Upper lobe of left lung (tissue), 4 donors: ENCODE measurements at regions not wholly inside any gene's neighbourhood (a gene's known extent, or its start where the extent isn't known, plus 50 kb on each side); places are given as distances from the start of the nearest gene placed in this dataset.
"Not testable (repeated sequence)": the region's sequence is repeated elsewhere in the genome, so short reads cannot be mapped to it uniquely, and the experiment has no call there.

Experiments
- EP300 ChIP-seq, 4 donors: sonication (generic); formaldehyde crosslinking; IDR thresholded peaks; one replicate each; pipeline ENCODE4 v1.5.1; 2017; ENCODE audit warnings: antibody characterized with exemption in 4 of 4, control low read depth in 2 of 4
- POLR2A ChIP-seq, 4 donors: fragments of 450-650 bp; IDR thresholded peaks; one replicate each; pipeline ENCODE4 v1.5.1; 2016 to 2017; ENCODE audit warnings: antibody characterized with exemption in 4 of 4, mild to moderate bottlenecking in 2 of 4
- POLR2AphosphoS5 ChIP-seq, 2 donors: sonication (generic); formaldehyde crosslinking; IDR thresholded peaks; one replicate each; pipeline ENCODE4 v1.5.1; 2017; ENCODE audit warnings: antibody characterized with exemption in 2 of 2
- TF ChIP-seq, protein P1 (sequence below), 6 experiments: fragments of 450-650 bp in 4 of 6; fragments of 200-600 bp in 2 of 6; sonication (generic) in 2 of 6; IDR thresholded peaks; one replicate each; pipeline ENCODE4 v1.5.1; 2016 to 2019; ENCODE audit warnings: antibody characterized with exemption in 6 of 6

DNA sequence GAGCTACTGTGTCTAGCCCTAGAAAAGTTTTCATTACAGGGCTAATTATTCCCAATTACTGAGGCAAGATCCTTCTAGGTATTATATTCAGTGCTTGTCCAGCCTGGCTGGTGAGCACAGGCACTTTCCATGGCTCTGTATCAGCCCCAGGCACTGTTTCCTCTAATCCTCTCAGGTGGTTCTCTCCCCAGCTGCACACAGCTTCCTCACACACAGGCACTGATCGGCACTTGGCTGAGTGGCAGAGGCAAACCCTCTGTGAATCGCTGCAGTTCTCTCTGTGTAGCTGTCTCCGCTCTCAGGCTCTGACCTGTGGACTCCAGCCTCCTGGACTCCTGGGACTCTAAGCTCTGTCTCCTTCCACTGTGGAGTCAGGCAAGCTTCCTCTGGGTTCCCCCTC, 318.1 kb downstream of the KLF13 start:
- TF ChIP-seq, protein P1, sequence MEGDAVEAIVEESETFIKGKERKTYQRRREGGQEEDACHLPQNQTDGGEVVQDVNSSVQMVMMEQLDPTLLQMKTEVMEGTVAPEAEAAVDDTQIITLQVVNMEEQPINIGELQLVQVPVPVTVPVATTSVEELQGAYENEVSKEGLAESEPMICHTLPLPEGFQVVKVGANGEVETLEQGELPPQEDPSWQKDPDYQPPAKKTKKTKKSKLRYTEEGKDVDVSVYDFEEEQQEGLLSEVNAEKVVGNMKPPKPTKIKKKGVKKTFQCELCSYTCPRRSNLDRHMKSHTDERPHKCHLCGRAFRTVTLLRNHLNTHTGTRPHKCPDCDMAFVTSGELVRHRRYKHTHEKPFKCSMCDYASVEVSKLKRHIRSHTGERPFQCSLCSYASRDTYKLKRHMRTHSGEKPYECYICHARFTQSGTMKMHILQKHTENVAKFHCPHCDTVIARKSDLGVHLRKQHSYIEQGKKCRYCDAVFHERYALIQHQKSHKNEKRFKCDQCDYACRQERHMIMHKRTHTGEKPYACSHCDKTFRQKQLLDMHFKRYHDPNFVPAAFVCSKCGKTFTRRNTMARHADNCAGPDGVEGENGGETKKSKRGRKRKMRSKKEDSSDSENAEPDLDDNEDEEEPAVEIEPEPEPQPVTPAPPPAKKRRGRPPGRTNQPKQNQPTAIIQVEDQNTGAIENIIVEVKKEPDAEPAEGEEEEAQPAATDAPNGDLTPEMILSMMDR (IDR thresholded peaks at IDR 0.05), result not testable (repeated sequence)
- not testable (repeated sequence) for TF ChIP-seq EP300, POLR2A, POLR2AphosphoS5 (IDR thresholded peaks at IDR 0.05)
